CD1c-positive myeloid dendritic cell (primary cell): ENCODE measurements at regions not wholly inside any gene's neighbourhood (a gene's known extent, or its start where the extent isn't known, plus 50 kb on each side); places are given as distances from the start of the nearest gene placed in this dataset.
A peak's percentile ranks its signal among the peaks of the same experiment; 100 is the strongest.

Experiments
- DNase-seq: peaks from one replicate; pipeline ENCODE4 v3.0.0-alpha.2; 2016; ENCODE audit errors: extremely low spot score

- DNase-seq, result no peak
Measured at GRCh38 chr9:87327575-87328125, 170.0 kb upstream of the DAPK1 start.

GRCh38 chr9:87333802-87334201 lies 163.9 kb upstream of the DAPK1 start:
- no peak for DNase-seq

DNA sequence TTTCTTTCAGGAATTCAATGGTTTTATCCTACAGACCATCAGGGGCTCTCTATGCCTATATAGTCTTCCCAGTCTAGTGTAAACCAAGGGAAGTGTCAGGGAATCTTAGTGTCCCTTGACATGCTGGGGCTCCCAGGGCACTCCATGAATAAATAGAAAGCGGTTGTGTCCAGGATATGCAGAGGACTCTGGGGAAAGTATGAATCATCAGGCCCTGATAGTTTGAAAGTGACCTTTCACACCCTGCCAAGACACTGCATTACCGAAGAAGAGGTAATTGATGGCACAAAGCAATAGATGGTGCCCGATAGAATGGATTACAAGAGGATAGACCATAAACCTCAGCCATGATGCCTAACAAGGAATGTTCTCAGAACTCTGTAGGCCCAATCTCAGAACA lies 163.3 kb upstream of the DAPK1 start:
- no peak for DNase-seq

DNA sequence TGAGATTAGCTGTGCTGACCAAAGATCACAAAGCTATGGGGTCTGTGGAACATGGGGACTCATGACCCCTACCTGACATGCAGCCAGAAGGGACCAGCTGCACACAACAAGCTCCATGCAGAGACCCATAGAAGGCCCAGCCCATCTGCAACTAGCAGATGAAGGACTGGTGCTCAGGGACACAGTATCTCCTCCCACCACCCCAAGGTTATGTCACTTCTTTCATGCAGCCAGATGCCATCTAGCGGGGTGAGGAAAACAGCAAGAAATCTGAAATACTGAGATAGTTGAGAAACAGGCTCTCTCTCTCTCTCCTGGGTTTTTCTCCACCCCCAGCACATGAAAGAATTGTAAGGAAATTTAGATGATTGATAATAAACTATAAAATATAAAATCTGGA lies 161.3 kb upstream of the DAPK1 start:
- DNase-seq, result peak; percentile 21

GRCh38 chr9:87336914-87337333 lies 160.7 kb upstream of the DAPK1 start:
- peak; percentile 68 for DNase-seq

DNA sequence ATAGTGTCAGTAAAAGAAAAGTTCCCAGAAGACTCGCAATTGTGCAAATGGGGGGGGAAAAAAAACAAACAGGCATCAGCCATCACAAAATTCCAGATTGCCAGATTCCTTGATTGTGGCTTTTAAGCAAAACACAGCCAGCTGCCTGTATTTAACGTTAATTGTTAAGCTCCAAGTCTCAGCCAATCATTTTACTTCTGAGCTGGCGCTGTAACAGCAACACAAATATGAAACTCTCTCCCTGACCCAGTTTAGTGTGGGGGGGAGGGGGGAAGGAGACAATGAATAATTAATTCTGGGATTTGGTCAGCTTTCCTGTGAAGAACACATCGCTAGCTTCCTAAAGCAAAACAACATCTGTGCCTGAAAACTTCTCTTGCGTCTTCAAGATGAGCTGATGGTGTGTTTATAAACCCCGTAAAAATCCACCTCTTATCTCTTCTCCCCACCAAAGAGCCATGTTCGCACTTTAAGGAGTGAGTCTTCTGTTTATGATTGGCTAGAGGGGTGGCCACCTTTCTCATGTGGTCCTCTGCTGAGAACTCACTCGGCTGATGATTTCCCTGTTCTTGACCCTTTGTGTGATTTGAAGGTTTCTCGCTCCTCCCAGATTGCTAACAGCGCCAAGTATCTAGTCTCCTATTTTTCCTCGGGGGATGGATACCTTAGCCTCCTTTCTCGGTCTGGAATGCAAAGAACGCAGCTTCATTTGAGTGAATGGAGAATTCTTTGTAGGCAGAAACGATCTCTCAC lies 160.2 kb upstream of the DAPK1 start:
- DNase-seq, result no peak

- no peak for DNase-seq
Measured at GRCh38 chr9:87338088-87338989, 159.3 kb upstream of the DAPK1 start.

DNA sequence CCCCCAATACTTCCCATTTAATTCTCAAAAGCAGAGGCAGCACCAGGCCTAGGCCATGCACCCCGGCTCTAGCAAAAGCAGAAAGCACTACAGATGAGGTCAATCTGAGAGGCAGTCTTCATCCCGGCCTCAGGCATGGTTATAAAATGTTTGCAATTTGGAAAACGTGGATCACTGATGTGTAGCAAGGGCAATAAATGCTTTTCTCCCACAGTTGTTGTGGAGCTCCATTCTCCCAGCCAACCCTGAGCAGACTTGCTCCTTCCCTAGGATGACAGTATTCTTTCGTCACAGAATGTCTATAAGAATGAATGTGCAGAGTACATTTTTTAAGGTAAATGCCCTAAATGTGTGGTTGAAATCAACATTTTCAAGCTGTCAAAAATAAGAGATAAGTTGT lies 157.3 kb upstream of the DAPK1 start:
- DNase-seq, result no peak

DNA sequence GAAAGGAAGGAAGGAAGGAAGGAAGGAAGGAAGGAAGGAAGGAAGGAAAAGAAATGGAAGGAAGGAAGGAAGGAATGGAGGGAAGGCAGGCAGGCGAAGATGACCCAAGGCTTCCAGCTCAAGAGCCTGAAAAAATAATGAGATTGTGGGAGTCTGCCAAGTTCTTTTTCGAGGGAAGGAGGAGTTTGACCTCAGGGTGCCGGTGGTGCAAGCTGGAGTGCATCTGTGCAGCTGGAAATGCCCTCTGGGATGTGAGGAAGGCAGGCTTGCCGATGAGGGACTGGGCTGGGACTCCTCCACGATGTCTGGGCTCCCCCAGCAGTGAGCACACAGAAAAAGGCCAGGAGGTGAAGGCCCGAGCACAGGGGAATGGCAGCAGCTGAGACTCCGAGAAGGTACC lies 154.9 kb upstream of the DAPK1 start:
- no peak for DNase-seq

GRCh38 chr9:87343816-87344430 lies 153.7 kb upstream of the DAPK1 start:
- no peak for DNase-seq

- no peak for DNase-seq
Measured at GRCh38 chr9:87346061-87346665, 151.5 kb upstream of the DAPK1 start.

DNA sequence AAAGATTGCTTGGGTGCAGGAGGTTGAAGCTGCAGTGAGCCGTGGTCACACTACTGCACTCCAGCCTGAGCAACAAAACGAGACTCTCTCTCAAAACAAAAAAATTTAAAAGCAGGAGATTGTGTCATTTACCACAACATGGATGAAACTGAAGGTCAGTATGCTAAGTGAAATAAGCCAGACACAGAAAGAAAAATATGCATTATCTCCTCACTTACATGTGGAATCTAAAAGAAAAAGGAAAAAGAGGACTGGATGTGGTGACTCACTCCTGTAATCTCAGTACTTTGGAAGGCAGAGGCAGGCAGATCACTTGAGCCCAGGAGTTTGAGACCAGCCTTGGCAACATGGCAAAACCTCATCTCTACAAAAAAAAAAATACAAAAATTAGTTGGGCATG lies 146.8 kb upstream of the DAPK1 start:
- no peak for DNase-seq

GRCh38 chr9:87353301-87353700 lies 144.4 kb upstream of the DAPK1 start:
- no peak for DNase-seq

- no peak for DNase-seq
Measured at GRCh38 chr9:87354147-87354546, 143.5 kb upstream of the DAPK1 start.

GRCh38 chr9:87357600-87357999 lies 140.1 kb upstream of the DAPK1 start:
- DNase-seq, result no peak

DNA sequence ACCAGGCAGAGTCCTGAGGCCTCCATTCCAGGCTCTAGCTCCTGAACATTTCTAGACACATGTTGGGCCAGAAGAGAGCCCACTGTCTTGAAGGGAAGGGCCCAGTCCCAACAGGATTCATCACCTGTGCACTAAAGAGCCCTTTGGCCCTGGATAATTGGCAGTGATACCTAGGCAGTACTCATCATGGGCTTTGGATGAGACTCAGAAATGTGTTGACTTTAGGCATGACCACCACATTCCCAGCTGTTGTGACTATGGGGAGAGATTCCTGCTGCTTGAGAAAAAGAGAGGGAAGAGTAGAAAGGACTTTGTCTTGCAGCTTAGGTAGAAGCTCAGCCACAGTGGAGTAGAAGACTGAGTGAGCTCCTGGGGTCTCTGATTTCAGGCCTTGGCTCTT lies 138.4 kb upstream of the DAPK1 start:
- DNase-seq, result no peak

- DNase-seq, result no peak
Measured at GRCh38 chr9:87359958-87360601, 137.6 kb upstream of the DAPK1 start.

DNA sequence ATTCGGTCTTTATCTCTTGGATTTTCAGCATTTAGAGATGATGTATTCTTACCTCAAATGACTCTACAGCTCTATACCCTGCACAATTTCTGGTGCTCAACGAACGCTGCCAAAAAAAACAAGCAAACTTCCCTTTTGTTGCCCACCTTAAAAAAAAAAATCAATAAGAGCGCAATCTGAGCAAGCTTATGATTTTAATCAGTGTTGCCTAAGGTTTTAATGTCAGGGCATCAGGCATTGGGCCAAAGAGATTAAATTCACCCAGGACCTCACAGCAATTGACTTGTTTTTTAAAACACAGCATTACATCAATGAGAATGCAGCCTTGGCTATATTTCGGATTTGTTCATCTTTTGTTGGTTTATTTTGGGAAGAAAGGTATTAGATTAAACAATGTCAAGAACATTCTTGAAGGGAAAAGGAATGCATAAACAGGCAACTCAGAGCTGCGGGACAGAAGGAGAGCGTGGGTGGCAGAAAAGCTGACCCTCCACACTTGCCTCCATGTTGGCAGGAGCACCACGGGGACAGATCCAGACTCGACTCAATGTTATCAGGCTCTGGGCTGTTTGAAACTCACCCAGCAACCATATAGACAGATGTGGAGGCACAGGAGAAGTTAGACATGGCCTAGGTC lies 127.5 kb upstream of the DAPK1 start:
- DNase-seq, result no peak

DNA sequence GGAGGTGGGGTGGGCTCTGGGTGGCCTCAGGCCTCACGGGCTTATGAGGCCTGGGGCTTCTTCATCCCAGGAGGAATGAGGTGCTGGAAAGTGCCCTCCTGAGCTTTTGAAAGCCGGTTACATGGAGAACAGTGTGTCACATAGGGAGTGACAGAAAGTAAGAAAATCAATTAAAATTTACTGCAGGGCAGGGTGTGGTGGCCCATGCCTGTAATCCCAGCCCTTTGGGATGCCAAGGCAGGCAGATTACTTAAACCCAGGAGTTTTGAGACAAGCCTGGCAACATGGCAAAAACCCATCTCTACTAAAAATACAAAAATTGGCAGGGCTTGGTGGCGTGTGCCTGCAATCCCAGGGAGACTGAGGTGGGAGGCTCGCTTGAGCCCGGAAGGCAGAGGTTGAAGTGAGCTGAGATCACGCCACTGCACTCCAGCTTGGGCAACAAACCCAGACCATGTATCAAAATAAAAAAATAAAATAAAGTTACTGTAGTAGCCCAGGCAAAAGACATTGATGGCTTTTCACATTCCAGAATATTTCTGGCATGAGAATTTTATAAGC lies 125.8 kb upstream of the DAPK1 start:
- no peak for DNase-seq

GRCh38 chr9:87372356-87372851 lies 125.3 kb upstream of the DAPK1 start:
- no peak for DNase-seq
